Umbilical cord (tissue), 1 donor: ENCODE measurements at regions not wholly inside any gene's neighbourhood (a gene's known extent, or its start where the extent isn't known, plus 50 kb on each side); places are given as distances from the start of the nearest gene placed in this dataset.
"Not testable (repeated sequence)": the region's sequence is repeated elsewhere in the genome, so short reads cannot be mapped to it uniquely, and the experiment has no call there.

ENCODE experiments used
- DNase-seq: peaks from one replicate; pipeline ENCODE4 v3.0.0-alpha.2; 2015; ENCODE audit warnings: low spot score

DNA sequence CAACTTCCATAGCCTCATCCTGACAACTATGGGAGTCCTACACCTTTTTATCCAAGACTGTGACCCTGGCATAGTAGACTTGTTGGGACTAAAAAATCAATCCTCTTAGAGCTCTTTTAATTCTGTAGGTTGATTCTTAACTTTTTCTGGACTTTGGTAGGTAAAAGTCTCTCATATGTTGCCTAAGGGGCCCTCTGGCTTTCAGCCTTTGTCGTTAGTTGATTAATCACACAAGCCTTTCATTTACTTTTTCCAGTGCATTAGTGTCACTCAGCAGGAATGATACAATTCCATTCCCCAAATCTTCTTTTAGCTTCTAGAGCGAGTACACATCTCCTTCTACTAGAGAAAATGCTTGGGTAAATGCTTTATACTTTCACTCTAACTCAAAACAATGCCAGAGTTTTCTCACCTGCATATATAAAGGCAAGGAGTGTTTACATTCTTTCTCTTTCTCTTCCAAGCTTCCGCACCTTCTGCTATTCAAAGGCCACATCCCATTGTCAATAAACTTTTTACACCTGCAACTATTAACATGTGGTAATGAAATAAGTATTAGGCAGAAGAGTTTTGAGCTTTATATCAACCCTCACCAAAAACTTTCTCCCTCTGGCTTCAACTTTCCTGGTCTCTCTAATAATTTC, 516.6 kb downstream of the FAM181B start:
- no peak for DNase-seq

DNA sequence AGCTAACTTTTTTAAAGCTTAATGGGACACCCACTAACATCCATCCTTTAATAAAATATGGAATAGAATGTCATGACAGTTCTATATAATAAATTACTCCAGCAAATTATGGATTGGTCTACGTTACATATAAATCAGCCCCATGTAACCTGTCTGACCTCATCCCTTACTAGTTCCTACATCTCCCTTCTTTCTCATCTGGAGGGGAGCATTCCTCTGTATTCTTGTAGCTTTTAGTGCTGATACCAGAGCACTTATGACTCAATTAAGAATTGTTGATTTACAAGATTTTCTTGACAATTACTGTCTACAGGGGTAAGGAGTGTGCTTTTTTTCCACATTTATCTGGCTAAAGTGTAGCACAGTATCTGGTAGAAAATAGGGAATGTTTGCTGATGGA, 523.7 kb downstream of the FAM181B start:
- DNase-seq = no peak

DNA sequence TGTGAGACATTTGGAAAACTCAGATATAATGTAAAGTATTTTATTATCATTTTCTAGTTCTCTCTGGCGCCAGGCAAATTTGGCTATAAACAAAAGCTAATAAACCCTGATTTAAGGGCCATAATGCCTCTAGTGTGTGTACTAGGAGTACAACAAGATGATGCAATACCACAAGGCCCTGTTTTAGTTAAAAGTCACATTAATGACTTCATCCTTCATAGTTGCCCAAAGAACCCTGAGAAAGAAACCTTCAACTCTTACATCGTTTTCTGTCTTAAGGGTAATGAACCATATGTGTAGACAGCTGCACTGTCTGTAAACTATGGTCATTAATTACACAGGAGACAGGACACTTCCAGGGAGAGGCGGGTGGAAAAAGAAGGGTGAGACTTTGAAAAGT, 538.4 kb downstream of the FAM181B start:
- no peak for DNase-seq

DNA sequence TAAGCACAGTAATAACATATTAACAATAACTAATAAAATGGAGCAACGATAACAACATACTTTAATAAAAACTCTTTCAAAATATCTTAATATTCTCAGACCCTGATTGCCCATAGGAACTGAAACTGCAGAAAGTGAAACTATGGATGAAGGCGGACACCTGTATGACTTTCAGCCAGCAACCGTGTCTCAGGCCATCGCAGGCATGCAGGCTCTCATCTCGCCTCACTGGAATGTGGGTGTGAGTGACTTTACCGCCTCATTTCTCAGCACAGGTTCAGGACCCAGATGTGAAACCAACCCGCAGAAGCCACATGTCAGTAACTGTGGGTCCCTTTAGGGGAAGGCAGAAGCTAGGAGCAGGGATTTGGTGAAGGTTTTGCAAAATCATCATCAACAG, 539.1 kb downstream of the FAM181B start:
- no peak for DNase-seq

DNA sequence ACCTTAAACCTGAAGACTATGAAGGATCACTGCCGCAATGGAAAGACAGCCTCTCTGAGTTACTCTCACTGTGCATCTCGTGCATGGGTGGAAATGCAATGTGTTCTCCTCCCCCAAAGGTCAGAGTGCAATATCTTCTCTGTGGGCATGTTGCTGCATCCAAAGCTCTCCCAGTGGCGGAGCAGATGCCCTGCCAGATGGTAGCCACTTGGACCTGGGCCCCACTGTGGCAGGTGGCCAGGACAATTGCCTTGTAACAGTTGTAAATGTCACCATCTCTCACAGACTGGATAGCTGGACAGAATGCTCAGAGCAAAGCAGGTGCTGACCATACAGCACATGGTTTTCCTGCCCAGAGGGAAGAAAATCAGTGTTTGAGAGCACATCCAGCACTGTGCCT, 542.0 kb downstream of the FAM181B start:
- DNase-seq = no peak

DNA sequence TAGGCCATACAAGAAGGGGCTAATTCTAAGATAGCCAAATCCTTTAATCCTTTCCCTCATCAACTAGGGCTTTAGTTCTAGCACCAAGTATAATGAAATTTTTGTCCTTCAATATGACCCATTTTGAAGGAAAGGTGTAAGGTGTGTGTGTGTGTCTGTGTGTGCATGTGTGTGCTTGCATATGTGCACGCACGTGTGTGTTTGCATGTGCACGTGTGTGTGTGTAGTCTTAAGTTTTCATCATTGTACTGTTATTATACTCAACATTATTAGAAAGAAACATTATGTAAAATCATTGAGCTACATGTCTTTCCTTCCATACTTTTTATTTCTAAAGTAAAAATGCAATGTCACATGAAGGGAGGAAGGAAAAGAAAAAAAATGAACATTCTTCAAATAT, 547.7 kb downstream of the FAM181B start:
- no peak for DNase-seq

DNA sequence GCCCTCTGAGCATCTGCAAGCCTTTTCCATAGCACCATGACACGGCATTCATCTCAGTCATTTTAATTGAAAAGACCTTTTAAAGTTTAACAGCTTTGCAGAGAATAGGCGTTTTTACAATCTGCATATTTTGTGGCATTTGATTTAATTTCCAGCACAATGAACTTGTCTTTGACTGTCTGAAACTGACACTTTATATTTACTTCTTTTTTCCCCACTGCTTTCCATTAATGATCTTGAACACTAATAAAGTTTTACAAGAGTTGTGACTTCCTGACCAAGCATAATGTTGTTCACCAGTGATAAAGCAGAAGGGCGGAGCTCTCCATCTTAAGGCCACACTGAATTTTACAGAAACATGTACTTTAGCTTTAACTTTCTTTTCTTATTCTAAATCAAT, 548.7 kb downstream of the FAM181B start:
- no peak for DNase-seq

DNA sequence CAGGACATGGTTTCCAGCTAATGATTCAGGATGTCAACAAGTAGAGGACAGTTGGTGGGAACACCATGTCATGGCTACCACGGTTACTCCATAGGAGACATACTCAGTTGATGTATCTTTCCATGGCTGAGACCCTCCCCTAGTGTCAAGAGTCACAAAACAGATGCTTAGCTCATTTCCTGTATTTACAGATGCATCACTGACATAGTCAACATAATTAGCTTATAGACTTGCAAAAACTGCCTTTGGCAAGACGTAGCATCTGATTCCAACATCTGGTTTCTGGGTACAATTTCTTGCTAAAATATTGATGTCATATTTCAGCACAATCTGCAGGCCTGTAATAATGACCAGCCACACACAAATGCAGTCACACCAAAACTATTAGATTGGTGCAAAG, 550.3 kb downstream of the FAM181B start:
- DNase-seq = no peak

DNA sequence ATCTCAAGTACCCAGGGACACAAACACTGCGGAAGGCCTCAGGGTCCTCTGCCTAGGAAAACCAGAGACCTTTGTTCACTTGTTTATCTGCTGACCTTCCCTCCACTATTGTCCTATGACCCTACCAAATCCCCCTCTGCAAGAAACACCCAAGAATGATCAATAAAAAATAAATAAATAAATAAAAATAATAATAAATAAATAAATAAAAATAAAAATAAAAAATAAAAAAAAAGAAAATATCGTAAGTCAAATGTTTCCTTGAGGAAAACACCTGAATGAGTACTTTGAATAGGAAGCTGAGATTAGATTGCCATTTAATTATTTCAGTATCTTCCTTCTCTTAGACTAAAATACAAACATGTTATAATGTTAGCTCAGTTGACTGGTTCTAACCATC, 551.0 kb downstream of the FAM181B start:
- not testable (repeated sequence) for DNase-seq

DNA sequence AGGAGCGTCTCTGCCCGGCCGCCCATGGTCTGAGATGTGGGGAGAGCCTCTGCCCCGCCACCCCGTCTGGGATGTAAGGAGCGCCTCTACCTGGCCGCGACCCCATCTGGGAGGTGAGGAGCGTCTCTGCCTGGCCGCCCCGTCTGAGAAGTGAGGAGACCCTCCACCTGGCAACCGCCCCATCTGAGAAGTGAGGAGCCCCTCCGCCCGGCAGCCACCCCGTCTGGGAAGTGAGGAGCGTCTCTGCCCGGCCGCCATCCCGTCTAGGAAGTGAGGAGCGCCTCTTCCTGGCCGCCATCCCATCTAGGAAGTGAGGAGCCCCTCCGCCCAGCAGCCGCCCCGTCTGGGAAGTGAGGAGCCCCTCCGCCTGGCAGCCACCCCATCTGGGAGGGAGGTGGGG, 551.9 kb downstream of the FAM181B start:
- not testable (repeated sequence) for DNase-seq

DNA sequence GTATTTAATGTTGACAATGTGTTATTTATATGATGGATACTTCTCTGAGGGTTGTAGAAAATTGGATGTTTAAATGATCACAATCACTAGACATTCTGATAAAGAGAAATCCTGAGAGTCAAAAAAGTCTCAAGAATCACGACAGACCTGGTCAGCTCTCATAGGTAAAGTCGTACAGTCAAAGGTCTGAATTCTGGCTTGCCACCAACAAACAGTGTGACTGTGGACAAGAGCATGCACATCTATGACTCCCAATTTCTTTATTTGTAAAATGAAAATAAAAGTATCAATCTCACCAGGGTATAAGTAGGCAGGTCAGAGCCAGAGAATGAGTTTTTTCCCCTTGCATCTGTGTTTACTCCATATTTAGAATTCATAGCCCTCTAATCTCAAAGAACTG, 556.7 kb downstream of the FAM181B start:
- no peak for DNase-seq

DNA sequence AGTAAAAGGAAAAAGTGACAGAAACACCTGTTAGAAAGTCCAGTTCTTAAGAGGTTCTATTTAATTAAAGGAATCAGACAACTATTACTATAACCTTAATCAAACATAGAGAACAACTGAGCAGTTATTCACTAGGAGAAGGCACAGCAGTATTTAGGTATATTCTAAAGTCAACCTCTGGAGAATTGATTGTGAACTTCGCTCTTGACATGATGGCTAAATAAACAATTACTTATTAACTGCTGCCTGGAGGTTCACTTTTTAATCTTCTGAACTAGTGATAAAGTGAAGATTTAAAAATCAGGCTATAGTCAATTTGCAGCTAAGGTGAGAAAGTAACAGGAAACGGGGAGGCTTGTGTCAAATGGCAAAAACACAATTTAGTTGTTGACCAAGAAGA, 557.3 kb downstream of the FAM181B start:
- no peak for DNase-seq

DNA sequence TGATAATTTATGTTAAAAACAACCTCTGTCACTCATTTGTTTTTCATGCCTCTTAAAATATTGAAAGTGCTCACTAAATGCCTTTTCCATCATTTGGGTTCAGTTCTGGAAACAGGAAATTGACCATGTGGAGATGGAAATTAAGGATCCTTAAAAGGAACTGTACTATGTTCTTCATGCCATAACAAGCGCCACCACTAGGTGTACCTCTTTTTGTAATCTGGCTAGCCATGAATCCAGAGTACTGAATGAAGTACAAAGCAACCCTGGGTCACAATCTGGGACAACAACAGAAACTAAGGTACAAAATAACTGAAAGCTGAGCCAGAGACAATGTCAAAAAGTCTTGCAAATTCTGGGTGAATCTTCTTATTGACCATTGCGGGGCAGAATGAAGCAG, 559.1 kb downstream of the FAM181B start:
- DNase-seq = no peak

DNA sequence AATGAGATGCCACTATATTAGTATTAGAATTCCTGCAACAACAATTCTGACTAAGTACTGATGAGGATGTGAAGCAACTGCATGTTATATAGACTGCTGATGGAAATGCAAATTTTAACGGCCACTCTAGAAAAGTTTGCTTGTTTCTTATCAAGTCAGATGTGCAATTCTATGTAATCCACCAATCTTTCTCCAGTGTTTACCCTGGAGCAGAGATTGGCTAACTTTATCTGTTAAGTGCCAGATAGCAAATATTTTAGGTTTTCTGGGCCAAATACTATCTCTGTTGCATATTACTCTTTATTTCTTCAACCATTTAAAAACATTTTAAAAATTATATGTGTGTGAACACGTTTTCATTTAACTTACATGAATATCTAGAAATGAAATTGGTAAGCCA, 586.9 kb downstream of the FAM181B start:
- DNase-seq = no peak

DNA sequence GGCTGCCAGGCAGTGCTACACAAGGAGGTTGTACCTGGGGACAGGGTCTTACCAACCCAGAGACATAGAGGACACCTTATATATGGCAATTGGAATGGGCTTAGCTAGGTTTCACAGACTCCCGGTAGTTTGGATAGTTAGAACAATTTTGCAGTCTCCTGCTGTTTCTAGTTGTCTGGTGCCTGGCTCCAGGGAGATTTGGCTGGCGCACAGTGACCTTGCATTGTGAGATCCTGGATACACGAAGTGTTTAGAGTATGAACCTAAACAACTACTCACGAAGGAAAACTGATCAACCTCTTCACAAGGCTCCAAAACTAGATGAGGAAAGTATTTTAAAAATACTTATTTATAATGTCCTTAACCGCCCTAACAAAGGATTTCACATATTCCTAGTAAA, 614.7 kb downstream of the FAM181B start:
- no peak for DNase-seq

DNA sequence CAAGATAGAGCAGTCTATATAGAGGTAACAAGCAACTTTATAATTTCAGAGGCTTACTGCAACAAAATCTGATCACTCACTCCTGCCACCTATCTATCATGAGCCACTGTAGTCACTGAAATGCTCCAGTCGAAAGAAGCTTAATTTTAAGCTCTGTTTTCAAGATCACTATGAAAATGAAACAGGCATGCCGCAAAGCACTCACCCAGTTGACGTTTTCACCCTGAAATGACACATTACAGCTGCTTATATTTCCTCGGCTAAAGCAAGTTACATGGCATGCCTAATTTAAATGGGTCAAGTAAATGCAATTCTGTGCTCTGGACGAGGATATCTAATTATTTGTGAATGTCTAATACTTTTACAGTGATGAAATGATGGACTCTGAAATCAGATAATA, 616.3 kb downstream of the FAM181B start:
- DNase-seq = no peak

DNA sequence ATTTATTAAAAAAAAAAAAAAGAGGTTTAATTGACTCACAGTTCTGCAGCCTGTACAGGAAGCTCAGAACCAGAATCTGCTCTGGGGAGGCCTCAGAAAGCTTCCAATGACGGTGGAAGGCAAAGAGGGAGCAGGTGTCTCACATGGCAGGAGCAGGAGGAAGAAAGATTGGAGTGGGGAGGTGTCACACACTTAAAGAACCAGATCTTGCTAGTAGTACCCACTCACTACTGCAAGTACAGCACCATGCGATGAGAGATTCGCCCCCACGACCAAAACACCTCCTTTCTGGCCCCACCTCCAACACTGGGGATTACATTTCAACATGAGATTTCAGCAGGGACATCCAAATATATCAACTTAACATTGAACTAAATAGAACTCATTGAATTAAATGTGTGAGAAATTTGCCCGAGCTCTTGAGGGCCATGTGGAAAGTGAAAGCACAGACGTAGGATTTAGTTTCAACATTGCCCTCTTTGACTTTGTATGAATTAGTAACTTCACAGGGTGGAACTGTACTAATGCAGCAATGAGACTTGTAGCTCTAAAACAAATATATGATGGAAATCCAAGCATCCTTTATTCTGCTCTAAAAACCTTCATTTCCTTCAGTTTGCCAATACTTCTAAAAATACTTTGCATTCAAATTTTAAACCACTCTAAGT, 628.2 kb downstream of the FAM181B start:
- no peak for DNase-seq

DNA sequence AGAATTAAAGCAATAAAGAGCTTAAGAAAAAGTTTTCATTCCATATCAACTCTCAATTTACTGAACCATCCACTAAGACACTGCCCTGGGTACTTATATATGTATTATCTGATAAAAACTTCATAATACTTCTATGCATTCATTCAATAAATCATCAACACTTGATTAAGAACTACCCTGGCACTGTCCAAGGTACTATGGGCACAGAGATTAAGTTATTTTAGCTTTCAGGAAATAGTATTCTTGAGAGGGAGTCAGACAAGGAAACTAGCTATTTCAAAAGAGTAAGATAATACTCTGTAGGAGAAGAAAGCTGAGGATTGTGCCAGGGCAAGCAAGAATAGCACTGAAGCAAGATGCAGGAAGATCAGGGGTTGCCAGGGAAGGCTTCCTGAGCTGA, 640.8 kb downstream of the FAM181B start:
- DNase-seq = no peak

DNA sequence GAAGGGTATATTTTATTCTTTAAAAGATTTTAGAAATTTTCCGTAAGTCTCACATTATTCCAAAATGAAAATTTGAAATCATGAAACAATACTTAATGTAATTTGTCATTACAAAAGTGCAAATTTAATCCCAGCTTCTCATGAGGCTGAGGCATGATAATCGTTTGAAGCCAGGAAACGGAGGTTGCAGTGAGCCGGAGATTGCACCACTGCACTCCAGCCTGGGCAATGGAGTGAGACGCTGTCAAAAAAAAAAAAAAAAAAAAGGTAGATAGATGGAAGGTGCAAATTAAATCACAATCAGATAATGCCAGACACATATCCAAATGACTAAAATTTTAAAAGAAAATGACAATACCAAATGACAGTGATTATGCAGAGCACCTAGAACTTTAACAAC, 644.2 kb downstream of the FAM181B start:
- DNase-seq = no peak

DNA sequence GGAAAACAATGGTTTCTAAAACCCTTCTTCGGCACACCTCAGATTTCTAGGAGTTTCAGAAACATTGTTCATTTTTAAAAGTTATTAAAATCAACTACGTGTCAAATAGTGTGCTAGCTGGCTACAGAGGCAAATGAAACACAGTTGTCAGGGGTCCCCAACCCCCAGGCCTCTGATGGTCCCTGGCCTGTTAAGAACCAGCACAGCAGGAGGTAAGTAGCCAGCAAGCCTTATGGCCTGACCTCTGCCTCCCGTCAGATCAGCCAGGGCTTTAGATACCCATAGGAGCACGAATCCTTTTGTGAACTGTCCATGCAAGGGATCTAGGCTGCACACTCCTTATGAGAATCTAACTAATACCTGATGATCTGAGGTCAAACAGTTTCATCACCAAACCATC, 648.2 kb downstream of the FAM181B start:
- no peak for DNase-seq

DNA sequence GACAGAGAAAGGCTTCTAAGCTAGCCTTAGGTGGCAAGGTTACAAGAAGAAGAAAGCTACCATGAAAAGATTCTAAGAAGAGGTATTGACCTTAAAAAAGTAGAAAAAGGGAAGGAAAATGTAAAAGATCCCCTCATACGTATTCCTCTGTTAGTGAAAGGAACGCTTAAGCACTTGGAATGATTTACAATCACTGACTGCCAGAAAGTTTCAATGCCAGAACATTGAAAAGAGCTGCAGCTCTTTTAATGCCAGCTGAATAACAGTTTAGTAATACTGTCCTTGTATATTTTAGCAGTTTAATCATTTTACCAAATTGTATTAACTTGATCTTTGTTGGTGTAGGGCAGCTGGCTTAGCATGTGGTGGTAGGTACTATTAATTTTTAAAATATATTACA, 650.7 kb downstream of the FAM181B start:
- DNase-seq = no peak

DNA sequence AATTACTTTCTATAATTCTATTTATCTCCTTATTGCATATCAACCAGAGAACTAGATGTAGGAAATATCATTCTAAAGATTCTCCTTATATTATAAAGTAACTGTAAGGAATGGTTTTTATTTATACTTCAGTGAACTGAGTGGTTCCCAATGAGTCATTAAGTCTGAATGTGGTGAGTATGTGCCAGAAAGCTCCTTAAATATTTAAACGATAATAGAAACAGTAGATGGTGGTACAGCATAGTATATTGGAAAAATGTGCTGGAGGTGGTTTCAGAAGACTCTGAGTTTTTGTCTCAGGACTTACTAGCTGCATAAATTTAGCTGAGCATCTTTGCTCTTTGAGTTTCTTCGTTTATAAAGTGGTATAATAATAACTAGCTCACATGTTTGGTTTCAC, 653.5 kb downstream of the FAM181B start:
- DNase-seq = no peak

DNA sequence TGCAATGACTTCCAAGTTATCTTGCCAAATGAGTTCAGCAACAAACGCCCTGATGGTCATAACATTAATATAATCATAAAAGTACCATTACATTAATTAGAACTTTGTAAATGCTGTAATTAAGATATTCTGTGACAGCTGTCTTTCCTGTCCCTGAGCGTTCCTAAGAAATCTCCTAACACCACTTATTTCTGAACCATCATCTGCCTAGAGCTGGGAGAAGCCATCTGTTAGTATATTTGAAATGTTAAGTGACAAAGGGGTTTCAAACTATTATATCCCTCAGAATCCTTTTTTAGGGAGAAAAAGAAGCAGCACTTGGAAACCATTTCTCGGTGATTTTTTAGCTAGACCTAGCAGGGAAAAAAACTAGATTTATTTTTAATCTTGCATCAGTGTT, 657.5 kb downstream of the FAM181B start:
- no peak for DNase-seq

DNA sequence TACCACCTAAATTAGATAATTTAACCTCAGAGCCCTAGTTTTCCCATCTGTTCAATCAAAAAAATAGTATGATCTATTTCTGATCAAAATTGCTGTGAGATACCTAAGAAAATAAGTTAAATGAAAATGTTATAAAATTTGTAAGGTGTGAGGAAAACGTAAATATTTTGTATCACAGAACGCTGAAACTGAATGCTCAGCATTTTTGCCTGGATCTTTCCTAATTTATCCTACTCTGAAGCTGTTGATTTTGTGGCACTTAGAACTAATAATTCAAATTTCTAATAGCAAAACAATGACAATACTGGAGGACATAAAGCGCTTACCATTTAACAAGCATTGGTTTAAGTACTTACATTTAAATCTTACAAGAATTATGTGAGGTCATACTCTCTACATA, 674.2 kb downstream of the FAM181B start:
- no peak for DNase-seq
